MG63 (cell line): ENCODE measurements at regions not wholly inside any gene's neighbourhood (a gene's known extent, or its start where the extent isn't known, plus 50 kb on each side); places are given as distances from the start of the nearest gene placed in this dataset.

ENCODE experiments used
- DNase-seq: peaks from one replicate; pipeline ENCODE4 v3.0.0-alpha.2; 2020
- H3K27me3 ChIP-seq: fragments of 250-450 bp; sonication (Bioruptor Pico); 2 replicates; pipeline ENCODE4 v1.5.1; 2020; ENCODE audit warnings: mild to moderate bottlenecking, moderate library complexity
- H3K36me3 ChIP-seq: fragments of 250-450 bp; sonication (Bioruptor Pico); 2 replicates; pipeline ENCODE4 v1.5.1; 2020; ENCODE audit warnings: mild to moderate bottlenecking, moderate library complexity
- H3K4me3 ChIP-seq: fragments of 250-450 bp; sonication (Bioruptor Pico); 2 replicates; pipeline ENCODE4 v1.5.1; 2020; ENCODE audit warnings: mild to moderate bottlenecking, moderate library complexity
- H3K9me3 ChIP-seq: fragments of 250-450 bp; sonication (Bioruptor Pico); 2 replicates; pipeline ENCODE4 v1.5.1; 2020; ENCODE audit warnings: mild to moderate bottlenecking, moderate library complexity

DNA sequence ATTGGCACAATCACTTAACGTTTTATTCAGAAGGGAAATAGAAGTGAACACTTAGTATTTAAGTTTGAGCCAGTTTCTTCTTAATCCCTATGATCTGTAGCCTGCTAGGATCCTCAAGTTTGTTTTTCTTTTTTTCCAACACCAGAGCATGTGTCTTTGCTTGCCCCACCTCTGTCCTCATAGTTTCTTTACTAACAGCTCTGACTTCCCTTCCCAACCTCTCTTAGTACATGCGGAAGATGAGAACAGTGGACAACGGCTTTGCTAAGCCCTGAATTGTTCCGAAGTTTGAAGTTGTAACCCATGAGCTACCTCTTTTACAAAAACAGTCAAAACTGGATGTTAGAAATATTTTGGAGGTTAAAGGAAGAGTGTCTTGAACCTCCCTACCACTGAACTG, 61.7 kb upstream of the TAF11L2 start:
- DNase-seq: no peak
- Histone ChIP-seq H3K36me3 (no peaks in the 10 kb centered on the region), H3K27me3 (no peaks in the 10 kb centered on the region), H3K4me3 (peak overlapping the region; percentile 12; the same call in 1 of the 2 replicates), H3K9me3 (no peaks in the 10 kb centered on the region)

GRCh38 chr5:17436761-17437221, 61.2 kb upstream of the TAF11L2 start:
- H3K9me3 ChIP-seq: no peaks in the 10 kb centered on the region
- H3K4me3 ChIP-seq: peak overlapping the region; percentile 12; the same call in 1 of the 2 replicates
- H3K27me3 ChIP-seq: no peaks in the 10 kb centered on the region
- DNase-seq: no peak
- H3K36me3 ChIP-seq: no peaks in the 10 kb centered on the region

DNA sequence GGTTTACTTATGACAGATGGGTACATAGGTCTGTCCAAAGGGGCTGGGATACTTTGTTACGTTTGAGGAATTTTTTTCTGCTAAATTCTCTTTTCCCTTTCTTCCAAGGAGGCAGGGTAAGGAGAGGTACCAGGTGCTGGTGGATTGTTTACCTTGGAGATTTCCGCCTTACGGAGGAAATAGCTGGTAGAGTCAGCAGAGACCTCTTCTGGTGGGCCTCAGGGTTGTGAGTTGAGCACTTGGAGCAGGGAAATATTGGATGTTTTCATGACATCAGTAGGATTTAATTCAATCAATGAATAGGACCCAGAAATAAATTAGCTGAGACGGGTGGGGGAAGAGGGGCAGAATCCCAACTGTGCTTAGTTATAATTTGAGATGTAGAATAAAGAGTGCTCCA, 60.0 kb upstream of the TAF11L2 start:
- H3K9me3 ChIP-seq: no peaks in the 10 kb centered on the region
- no peak for DNase-seq
- no peaks in the 10 kb centered on the region for H3K36me3 ChIP-seq
- no peak overlapping the region for H3K4me3 ChIP-seq
- no peaks in the 10 kb centered on the region for H3K27me3 ChIP-seq

DNA sequence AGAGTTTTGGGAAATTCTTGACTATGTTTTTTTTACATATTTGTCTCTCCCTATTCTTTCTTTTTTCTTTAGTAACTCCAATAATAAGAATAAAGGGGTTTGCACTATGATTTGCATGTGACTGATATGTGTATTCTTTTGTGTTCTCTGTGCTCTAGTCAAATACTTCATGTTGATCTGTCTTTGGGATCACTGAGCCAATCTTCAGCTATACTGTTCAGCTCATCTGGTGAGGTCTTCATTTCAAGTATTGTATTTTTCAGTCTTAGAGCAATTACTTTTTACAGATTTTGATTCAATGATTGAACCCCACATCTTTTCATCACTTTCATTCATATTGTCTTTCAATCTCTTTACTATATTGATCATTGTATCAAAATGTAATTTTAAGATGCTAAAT, 58.1 kb upstream of the TAF11L2 start:
- no peaks in the 10 kb centered on the region for H3K36me3 ChIP-seq
- H3K27me3 ChIP-seq: no peaks in the 10 kb centered on the region
- H3K4me3 ChIP-seq: no peak overlapping the region
- DNase-seq: no peak
- no peaks in the 10 kb centered on the region for H3K9me3 ChIP-seq

DNA sequence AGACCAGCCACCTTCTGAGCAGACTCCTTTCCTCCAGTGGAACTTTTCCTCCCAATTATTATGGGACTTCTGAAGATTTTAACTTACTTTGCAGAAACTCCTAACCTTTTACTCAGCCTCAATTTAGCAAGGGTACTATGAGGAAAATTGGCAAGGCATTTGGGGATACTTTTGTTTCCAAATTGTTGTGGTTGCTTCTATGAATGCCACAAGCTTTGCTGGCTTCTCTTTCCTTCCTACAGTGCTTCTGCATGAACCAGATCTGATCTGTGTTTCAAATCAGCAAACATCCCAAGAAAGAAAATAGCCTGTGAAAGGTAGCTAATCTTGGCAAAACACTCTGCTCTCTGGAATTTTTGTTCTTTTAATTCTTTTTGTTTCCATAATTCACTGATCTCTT, 57.3 kb upstream of the TAF11L2 start:
- Histone ChIP-seq H3K27me3 (no peaks in the 10 kb centered on the region), H3K36me3 (no peaks in the 10 kb centered on the region), H3K9me3 (no peaks in the 10 kb centered on the region), H3K4me3 (no peak overlapping the region)
- DNase-seq: no peak

- no peaks in the 10 kb centered on the region for H3K27me3 ChIP-seq
Observed at GRCh38 chr5:17441351-17441750, 56.7 kb upstream of the TAF11L2 start.

DNA sequence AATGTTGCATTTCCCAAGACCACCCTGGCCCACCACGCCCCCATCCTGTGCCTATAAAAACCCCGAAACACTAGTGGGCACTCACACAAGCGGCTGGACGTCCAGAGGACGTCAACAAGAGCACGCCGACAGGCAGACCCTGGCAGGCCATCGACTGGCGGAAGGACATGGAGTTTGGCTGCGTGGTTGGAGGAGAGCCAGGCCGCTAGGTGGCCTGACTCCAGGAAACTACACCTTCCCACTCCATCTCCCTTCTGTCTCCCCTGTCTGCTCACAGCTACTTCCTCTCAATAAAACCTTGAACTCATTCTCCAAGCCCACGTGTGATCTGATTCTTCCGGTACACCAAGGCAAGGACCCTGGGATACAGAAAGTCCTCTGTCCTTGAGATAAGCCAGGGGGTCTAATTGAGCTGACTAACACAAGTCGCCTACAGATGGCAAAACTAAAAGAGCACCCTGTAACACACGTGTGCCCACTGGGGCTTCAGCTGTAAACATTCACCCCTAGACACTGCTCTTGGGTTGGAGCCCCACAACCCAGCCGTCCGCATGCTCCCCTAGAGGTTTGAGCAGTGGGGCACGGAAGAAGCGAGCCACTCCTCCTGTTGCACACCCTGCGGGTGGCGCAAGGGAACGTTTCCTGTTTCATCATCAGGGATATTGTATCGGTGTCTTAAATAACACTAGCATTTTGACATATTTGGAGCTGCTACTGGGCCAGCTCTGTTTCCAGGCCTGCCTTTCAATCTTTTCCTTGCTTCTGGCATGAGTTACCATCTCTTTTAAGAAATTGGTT, 54.5 kb upstream of the TAF11L2 start:
- H3K9me3 ChIP-seq: no peaks in the 10 kb centered on the region
- no peaks in the 10 kb centered on the region for H3K36me3 ChIP-seq
- H3K4me3 ChIP-seq: no peak overlapping the region
- DNase-seq: no peak
- no peaks in the 10 kb centered on the region for H3K27me3 ChIP-seq

More at GRCh38 chr5:17441351-17441750, 56.7 kb upstream of the TAF11L2 start:
- Histone ChIP-seq H3K9me3 (no peaks in the 10 kb centered on the region), H3K4me3 (no peak overlapping the region), H3K36me3 (no peaks in the 10 kb centered on the region)
- peak; percentile 71 for DNase-seq

DNA sequence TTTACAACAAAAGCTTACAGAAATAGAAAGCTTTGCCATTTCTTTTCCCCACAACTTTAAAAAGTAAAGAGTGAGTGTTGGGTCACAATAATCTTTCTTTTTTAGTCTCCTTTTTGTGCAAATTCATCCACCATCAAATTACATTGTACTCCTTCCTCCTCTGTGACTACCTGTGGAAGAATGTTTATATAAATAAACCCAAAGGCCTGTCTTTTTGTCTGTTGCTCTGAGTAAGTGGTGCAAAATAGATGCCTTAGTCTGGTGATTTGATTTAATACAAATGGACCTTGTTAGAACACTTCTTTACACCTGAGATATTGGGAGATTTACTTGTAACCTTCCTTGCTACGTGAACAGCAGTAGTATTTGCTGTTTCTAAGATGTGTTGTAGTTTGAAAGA, 53.5 kb upstream of the TAF11L2 start:
- no peak for DNase-seq
- Histone ChIP-seq H3K9me3 (no peaks in the 10 kb centered on the region), H3K4me3 (no peak overlapping the region), H3K36me3 (no peaks in the 10 kb centered on the region), H3K27me3 (no peaks in the 10 kb centered on the region)

- H3K9me3 ChIP-seq: no peaks in the 10 kb centered on the region
- H3K27me3 ChIP-seq: no peaks in the 10 kb centered on the region
- no peaks in the 10 kb centered on the region for H3K36me3 ChIP-seq
- no peak overlapping the region for H3K4me3 ChIP-seq
- DNase-seq: no peak
Observed at GRCh38 chr5:17445185-17445584, 52.8 kb upstream of the TAF11L2 start.
